Loucy (cell line): ENCODE measurements at regions not wholly inside any gene's neighbourhood (a gene's known extent, or its start where the extent isn't known, plus 50 kb on each side); places are given as distances from the start of the nearest gene placed in this dataset.
"Not testable (repeated sequence)": the region's sequence is repeated elsewhere in the genome, so short reads cannot be mapped to it uniquely, and the experiment has no call there.

Experiments used
- H2AFZ ChIP-seq: fragments of 200-600 bp; sonication (generic); 2 replicates; pipeline ENCODE4 v1.6.0; 2016; ENCODE audit warnings: antibody characterized with exemption, mild to moderate bottlenecking, low read length, moderate library complexity
- H3F3A ChIP-seq: fragments of 200-600 bp; 2 replicates; pipeline ENCODE4 v1.6.0; 2016; ENCODE audit warnings: antibody characterized with exemption, low read depth, mild to moderate bottlenecking
- H3K27me3 ChIP-seq: fragments of 200-600 bp; sonication (generic); 2 replicates; pipeline ENCODE4 v1.6.1; 2014; ENCODE audit warnings: low read length, mild to moderate bottlenecking; ENCODE audit not compliant: insufficient read depth, poor library complexity, severe bottlenecking
- H3K36me3 ChIP-seq: fragments of 200-600 bp; sonication (generic); 2 replicates; pipeline ENCODE4 v1.6.1; 2016; ENCODE audit warnings: low read length; ENCODE audit not compliant: insufficient read depth
- H3K4me1 ChIP-seq: fragments of 200-600 bp; sonication (generic); 2 replicates; pipeline ENCODE4 v1.5.1; 2014; ENCODE audit warnings: low read length, mild to moderate bottlenecking; ENCODE audit not compliant: insufficient read depth, poor library complexity, severe bottlenecking
- H3K4me2 ChIP-seq: fragments of 200-600 bp; sonication (generic); 2 replicates; pipeline ENCODE4 v1.6.0; 2014; ENCODE audit warnings: antibody characterized with exemption, low read length, low read depth, mild to moderate bottlenecking; ENCODE audit not compliant: poor library complexity, severe bottlenecking
- H3K4me3 ChIP-seq: fragments of 200-600 bp; sonication (generic); 2 replicates; pipeline ENCODE4 v1.5.1; 2014; ENCODE audit warnings: low read length, mild to moderate bottlenecking, mixed read lengths; ENCODE audit not compliant: poor library complexity, severe bottlenecking
- H3K79me2 ChIP-seq: fragments of 200-600 bp; sonication (generic); 2 replicates; pipeline ENCODE4 v1.6.1; 2014; ENCODE audit warnings: low read length; ENCODE audit not compliant: insufficient read depth
- H3K9ac ChIP-seq: fragments of 200-600 bp; sonication (generic); 2 replicates; pipeline ENCODE4 v1.6.0; 2014; ENCODE audit warnings: mild to moderate bottlenecking, low read depth, low read length, moderate library complexity; ENCODE audit not compliant: poor library complexity, severe bottlenecking
- H3K9me2 ChIP-seq: fragments of 200-600 bp; sonication (generic); replicated peaks from 2 replicates; pipeline ENCODE4 v1.6.1; 2016; ENCODE audit warnings: low read depth, low read length, mixed read lengths
- H3K9me3 ChIP-seq: fragments of 200-600 bp; sonication (generic); 2 replicates; pipeline ENCODE4 v1.6.1; 2014; ENCODE audit warnings: mild to moderate bottlenecking, antibody characterized with exemption, low read length, low read depth; ENCODE audit not compliant: insufficient read depth
- H4K20me1 ChIP-seq: fragments of 200-600 bp; sonication (generic); 2 replicates; pipeline ENCODE4 v1.6.0; 2014; ENCODE audit warnings: antibody characterized with exemption, low read length, mild to moderate bottlenecking; ENCODE audit not compliant: insufficient read depth, poor library complexity, severe bottlenecking
- EZH2phosphoT487 ChIP-seq: fragments of 200-600 bp; IDR thresholded peaks from 2 replicates; pipeline ENCODE4 v1.6.1; 2018; ENCODE audit warnings: antibody characterized with exemption, mild to moderate bottlenecking, moderate library complexity, borderline replicate concordance
- TF ChIP-seq, protein P1 (sequence below): fragments of 200-600 bp; sonication (generic); conservative IDR thresholded peaks from 2 replicates; pipeline ENCODE4 v1.5.1; 2014; ENCODE audit warnings: mild to moderate bottlenecking, antibody characterized with exemption, low read length

DNA sequence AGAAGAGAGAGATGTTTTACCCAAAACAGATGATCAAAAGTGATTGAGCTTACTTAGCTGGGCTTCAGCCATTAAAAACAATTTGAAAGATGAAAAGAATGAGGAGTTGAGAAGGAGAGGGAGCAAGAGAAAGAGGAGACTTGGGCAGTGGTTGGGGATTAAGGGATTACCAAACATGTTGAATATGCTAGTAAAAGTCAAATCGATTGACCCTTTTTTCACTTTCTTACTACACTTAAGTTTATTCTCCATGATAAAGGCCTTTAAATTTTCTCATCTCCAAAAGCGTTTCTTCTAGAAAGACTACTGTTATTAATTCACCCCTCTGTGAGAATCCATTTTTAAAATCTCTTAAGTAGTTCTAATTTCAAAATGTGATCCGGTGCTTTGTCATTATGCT, 1254.0 kb upstream of the PHF14 start:
- Histone ChIP-seq H3K27me3 (no peaks in the 10 kb centered on the region), H2AFZ (no peak overlapping the region), H3K4me1 (no peaks in the 10 kb centered on the region), H3K4me3 (no peak overlapping the region), H3K9me3 (peaks cover 5% of the 10 kb centered on the region; the same call in 1 of the 2 replicates), H3K4me2 (no peak overlapping the region), H3K9me2 (no peaks in the 10 kb centered on the region), H3K79me2 (no peaks in the 10 kb centered on the region), H3K36me3 (no peaks in the 10 kb centered on the region), H3F3A (no peaks in the 10 kb centered on the region), H3K9ac (no peak overlapping the region), H4K20me1 (no peaks in the 10 kb centered on the region)
- TF ChIP-seq, protein P1, sequence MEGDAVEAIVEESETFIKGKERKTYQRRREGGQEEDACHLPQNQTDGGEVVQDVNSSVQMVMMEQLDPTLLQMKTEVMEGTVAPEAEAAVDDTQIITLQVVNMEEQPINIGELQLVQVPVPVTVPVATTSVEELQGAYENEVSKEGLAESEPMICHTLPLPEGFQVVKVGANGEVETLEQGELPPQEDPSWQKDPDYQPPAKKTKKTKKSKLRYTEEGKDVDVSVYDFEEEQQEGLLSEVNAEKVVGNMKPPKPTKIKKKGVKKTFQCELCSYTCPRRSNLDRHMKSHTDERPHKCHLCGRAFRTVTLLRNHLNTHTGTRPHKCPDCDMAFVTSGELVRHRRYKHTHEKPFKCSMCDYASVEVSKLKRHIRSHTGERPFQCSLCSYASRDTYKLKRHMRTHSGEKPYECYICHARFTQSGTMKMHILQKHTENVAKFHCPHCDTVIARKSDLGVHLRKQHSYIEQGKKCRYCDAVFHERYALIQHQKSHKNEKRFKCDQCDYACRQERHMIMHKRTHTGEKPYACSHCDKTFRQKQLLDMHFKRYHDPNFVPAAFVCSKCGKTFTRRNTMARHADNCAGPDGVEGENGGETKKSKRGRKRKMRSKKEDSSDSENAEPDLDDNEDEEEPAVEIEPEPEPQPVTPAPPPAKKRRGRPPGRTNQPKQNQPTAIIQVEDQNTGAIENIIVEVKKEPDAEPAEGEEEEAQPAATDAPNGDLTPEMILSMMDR, result no peak
- no peak for TF ChIP-seq EZH2phosphoT487

DNA sequence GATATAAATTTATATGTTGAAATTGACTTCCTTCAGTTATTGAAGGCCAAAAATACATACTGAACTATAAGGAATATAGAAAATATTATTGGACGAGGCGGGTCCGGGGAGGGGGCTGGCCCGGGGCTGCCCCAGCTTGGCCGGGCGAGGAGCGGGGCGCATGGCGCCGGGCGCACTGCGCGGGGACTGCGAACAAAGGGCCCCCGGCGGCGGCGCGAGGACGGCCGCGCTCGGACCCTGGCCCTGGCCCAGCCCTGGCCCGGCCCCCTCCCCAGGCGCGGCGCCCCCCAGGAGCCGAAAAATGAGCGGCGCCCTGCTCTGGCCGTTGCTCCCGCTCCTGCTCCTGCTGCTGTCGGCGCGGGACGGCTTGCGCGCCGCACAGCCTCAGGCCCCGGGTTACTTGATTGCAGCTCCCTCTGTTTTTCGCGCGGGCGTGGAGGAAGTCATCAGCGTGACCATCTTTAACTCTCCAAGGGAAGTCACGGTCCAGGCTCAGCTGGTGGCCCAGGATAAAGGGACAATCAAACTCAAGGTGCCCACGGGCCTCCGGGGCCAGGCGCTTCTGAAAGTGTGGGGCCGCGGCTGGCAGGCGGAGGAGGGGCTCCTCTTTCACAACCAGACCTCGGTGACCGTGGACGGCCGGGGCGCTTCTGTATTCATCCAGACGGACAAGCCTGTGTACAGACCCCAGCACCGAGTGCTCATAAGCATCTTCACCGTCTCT, 1247.6 kb upstream of the PHF14 start:
- H3K36me3 ChIP-seq, H3F3A ChIP-seq, H2AFZ ChIP-seq, H3K4me3 ChIP-seq, H3K4me1 ChIP-seq, H3K27me3 ChIP-seq, H4K20me1 ChIP-seq, H3K9me2 ChIP-seq, H3K4me2 ChIP-seq, H3K9ac ChIP-seq, H3K79me2 ChIP-seq, H3K9me3 ChIP-seq: not testable (repeated sequence)

DNA sequence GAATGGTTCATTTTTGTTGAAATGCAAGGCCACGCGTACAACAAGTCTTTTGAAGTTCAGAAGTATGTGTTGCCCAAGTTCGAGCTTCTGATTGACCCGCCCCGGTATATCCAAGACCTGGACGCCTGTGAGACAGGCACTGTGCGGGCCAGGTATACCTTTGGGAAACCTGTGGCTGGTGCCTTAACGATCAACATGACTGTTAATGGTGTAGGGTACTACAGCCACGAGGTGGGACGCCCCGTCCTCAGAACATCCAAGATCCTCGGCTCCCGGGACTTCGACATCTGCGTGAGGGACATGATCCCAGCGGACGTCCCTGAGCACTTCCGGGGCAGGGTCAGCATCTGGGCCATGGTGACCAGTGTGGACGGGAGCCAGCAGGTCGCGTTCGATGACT, 1246.9 kb upstream of the PHF14 start:
- not testable (repeated sequence) for H3K4me2 ChIP-seq, H3F3A ChIP-seq, H2AFZ ChIP-seq, H3K4me3 ChIP-seq, H3K27me3 ChIP-seq, H3K79me2 ChIP-seq, H3K9ac ChIP-seq, H4K20me1 ChIP-seq, H3K36me3 ChIP-seq, H3K9me3 ChIP-seq, H3K9me2 ChIP-seq, H3K4me1 ChIP-seq

DNA sequence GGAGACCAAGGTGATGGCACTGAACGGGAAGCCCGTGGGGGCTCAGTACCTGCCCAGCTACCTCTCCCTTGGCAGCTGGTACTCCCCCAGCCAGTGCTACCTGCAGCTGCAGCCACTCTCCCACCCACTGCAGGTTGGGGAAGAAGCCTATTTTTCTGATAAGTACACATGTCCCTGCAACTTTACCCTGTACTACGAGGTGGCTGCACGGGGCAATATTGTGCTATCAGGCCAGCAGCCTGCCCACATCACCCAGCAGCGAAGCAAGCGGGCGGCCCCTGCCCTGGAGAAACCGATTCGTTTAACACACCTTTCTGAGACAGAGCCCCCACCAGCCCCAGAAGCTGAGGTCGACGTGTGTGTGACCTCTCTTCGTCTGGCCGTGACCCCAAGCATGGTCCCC, 1246.2 kb upstream of the PHF14 start:
- not testable (repeated sequence) for H3K4me2 ChIP-seq, H3K4me1 ChIP-seq, H3K9me3 ChIP-seq, H2AFZ ChIP-seq, H3K9ac ChIP-seq, H3K36me3 ChIP-seq, H3K79me2 ChIP-seq, H4K20me1 ChIP-seq, H3K4me3 ChIP-seq, H3F3A ChIP-seq, H3K9me2 ChIP-seq, H3K27me3 ChIP-seq

DNA sequence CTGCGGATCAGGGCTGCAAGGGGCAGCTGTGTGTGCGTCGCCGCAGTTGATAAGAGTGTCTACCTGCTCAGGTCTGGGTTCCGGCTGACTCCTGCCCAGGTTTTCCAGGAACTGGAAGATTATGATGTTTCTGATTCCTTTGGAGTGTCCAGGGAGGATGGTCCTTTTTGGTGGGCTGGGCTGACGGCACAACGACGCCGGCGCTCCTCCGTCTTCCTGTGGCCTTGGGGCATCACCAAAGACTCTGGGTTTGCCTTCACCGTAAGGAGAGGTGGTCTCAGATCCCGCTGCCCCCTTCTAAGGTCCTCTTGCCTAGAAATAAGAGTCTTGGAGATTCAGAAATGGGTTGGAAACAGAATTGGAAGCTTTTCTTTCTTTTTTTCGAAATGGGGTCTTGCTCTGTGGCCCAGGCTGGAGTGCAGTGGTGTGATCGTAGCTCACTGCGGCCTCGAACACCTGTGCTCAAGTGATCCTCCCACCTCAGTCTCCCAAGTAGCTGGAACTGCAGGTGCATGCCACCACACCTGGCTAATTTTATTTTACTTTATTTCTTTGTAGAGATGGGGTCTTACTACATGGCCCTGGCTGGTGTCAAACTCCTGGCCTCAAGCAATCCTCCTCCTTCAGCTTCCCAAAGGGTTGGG, 1245.5 kb upstream of the PHF14 start:
- not testable (repeated sequence) for H3K27me3 ChIP-seq, H4K20me1 ChIP-seq, H3K4me2 ChIP-seq, H3F3A ChIP-seq, H3K36me3 ChIP-seq, H3K79me2 ChIP-seq, H3K9me3 ChIP-seq, H3K9me2 ChIP-seq, H3K4me1 ChIP-seq, H2AFZ ChIP-seq, H3K9ac ChIP-seq, H3K4me3 ChIP-seq
